Naive thymus-derived CD8-positive, alpha-beta T cell (primary cell): ENCODE measurements at regions not wholly inside any gene's neighbourhood (a gene's known extent, or its start where the extent isn't known, plus 50 kb on each side); places are given as distances from the start of the nearest gene placed in this dataset.
"Not testable (repeated sequence)": the region's sequence is repeated elsewhere in the genome, so short reads cannot be mapped to it uniquely, and the experiment has no call there.

Experiments used
- ATAC-seq, 2 donors: fragments of 150-1000 bp; cut with Tn5 transposase in 1 of 2; sonication (Bioruptor Pico), chemical (Tn5 transposase) in 1 of 2; 1 replicate in 1 of 2; 2 replicates in 1 of 2; pipeline ENCODE4 v1.10.0; 2021; ENCODE audit warnings: mild to moderate bottlenecking in 2 of 2, moderate library complexity in 2 of 2
- POLR2A ChIA-PET: fragments of 350-600 bp; sonication (Branson Sonifier 250); formaldehyde crosslinking; loops from one replicate; lab custom pipeline; 2021; ENCODE audit warnings: antibody characterized with exemption; lab: Charles Lee
- DNase-seq, 10 donors: peaks; one replicate each; pipeline versions ENCODE4 v3.0.0 to v3.0.0-alpha.2; 2020 to 2022
- H3K27ac Mint-ChIP-seq, 10 donors: one replicate each; pipeline ENCODE4 v1.8.0; 2020 to 2022; ENCODE audit warnings: mild to moderate bottlenecking in 10 of 10, mixed read lengths in 10 of 10, moderate library complexity in 4 of 10, inconsistent platforms in 1 of 10
- H3K27me3 Mint-ChIP-seq, 5 donors: one replicate each; pipeline ENCODE4 v1.8.0; 2021 to 2022; ENCODE audit warnings: mixed read lengths in 5 of 5
- H3K36me3 Mint-ChIP-seq, 3 donors: one replicate each; pipeline ENCODE4 v1.8.0; 2020 to 2022; ENCODE audit warnings: mixed read lengths in 3 of 3, mild to moderate bottlenecking in 2 of 3, inconsistent platforms in 1 of 3
- H3K4me1 Mint-ChIP-seq, 4 donors: one replicate each; pipeline ENCODE4 v1.8.0; 2021 to 2022; ENCODE audit warnings: mixed read lengths in 4 of 4
- H3K4me3 Mint-ChIP-seq, 10 donors: one replicate each; pipeline ENCODE4 v1.8.0; 2020 to 2022; ENCODE audit warnings: mild to moderate bottlenecking in 10 of 10, mixed read lengths in 10 of 10, moderate library complexity in 6 of 10, inconsistent platforms in 1 of 10
- H3K9me3 Mint-ChIP-seq, 9 donors: one replicate each; pipeline ENCODE4 v1.8.0; 2020 to 2022; ENCODE audit warnings: mixed read lengths in 9 of 9, mild to moderate bottlenecking in 3 of 9, inconsistent platforms in 1 of 9, moderate library complexity in 1 of 9

DNA sequence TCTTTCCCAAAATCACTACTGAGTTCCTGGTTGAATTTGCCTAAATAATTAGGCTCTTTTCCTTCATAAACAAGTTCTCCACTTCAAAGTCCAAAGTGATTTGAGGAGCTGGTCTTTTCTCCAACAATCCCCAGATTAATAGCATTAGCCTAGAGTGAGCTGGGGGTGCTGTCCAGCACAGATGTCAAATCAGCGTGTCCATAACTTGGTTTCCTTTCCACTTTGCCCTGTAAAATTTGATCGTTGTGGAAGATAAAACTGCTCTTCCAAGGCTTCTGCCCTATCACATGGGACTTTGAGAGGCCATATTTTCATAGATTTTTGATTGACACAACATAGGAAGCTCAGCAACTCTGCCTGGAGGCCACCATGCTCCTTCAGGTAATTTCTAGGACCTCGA lies 134.7 kb upstream of the RORB start:
- Mint-ChIP-seq H3K9me3 (peaks cover 0 to 6% (median 0%) of the 10 kb centered on the region in 9 donors), H3K4me3 (no peak overlapping the region), H3K27ac (no peak overlapping the region), H3K4me1 (no peaks in the 10 kb centered on the region), H3K27me3 (peaks cover 0 to 3% (median 0%) of the 10 kb centered on the region in 5 donors), H3K36me3 (peaks cover 0 to 4% (median 0%) of the 10 kb centered on the region in 3 donors)
- POLR2A ChIA-PET = no interaction called here
- no peak for ATAC-seq
- DNase-seq = no peak

DNA sequence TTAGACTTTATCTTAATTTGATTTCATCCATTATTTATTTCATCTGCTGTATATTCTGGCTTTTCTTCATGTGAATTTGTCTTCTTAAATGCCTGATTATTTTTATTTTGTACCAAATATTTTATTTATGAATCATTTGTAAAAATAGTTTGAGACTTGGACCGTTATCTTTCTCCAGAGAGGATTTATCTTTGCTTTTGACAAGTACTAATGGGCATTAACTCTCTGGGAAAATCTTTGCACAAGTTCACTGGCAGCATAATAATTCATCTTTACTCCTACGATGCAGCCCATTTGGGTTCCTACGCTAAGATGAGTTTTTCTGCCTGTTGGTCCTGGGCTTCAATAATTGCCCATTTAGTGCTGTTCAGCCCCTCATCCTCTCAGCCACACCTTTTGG lies 131.0 kb upstream of the RORB start:
- Mint-ChIP-seq H3K9me3 (peaks cover 0 to 9% (median 0%) of the 10 kb centered on the region in 9 donors), H3K36me3 (peaks cover 0 to 4% (median 0%) of the 10 kb centered on the region in 3 donors), H3K4me1 (no peaks in the 10 kb centered on the region), H3K27me3 (peaks cover 0 to 2% (median 0%) of the 10 kb centered on the region in 5 donors), H3K27ac (no peak overlapping the region), H3K4me3 (no peak overlapping the region)
- POLR2A ChIA-PET = no interaction called here
- no peak for ATAC-seq
- no peak for DNase-seq

DNA sequence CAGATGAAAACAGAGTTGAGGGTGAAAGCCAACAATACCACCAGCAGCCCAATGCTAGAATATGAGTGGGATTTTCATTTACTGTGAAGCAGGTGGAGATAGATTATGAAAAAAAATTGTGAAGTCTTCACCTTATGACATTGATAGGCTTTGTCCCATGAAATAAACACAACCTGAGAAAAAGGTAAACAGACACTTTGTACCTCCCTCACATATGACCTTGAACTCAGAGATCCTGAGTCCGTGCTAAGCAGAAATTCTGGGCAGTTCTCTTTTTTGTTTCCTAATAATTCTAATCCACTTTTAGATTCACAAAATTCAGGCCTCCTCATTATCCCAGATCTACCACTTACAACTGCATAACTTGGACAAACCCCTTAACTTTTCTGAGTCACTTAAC lies 127.3 kb upstream of the RORB start:
- no peaks in the 10 kb centered on the region for H3K4me1 Mint-ChIP-seq
- DNase-seq (no peak), ATAC-seq (no peak)
- H3K27ac Mint-ChIP-seq = no peak overlapping the region
- POLR2A ChIA-PET = no interaction called here
- peaks cover 0 to 4% (median 0%) of the 10 kb centered on the region in 3 donors for H3K36me3 Mint-ChIP-seq
- no peak overlapping the region for H3K4me3 Mint-ChIP-seq
- H3K27me3 Mint-ChIP-seq = peaks cover 0 to 2% (median 0%) of the 10 kb centered on the region in 5 donors
- H3K9me3 Mint-ChIP-seq = peaks cover 0 to 4% (median 0%) of the 10 kb centered on the region in 9 donors

DNA sequence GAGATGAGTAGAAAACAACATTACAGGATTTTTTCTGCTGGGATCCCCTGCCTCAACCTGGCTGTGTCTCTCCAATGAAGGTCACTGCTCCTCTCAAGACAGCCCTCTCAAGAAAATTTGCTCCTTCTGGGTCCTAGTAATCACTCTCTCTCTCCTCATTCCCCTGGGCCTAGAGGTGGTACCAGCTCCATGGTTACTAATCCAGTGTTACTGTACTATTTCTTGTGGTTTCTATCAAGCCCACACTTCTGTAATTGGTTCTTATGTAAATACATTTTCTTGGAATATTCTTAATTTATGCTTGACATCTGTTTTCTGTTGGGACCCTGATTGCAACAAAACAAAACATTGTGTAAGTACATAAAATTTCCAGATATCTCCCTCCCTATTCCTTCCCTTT lies 123.8 kb upstream of the RORB start:
- POLR2A ChIA-PET = no interaction called here
- ATAC-seq = no peak
- Mint-ChIP-seq H3K27me3 (peaks cover 0 to 1% (median 0%) of the 10 kb centered on the region in 5 donors), H3K4me3 (no peak overlapping the region), H3K27ac (no peak overlapping the region), H3K9me3 (peaks cover 0 to 4% (median 0%) of the 10 kb centered on the region in 9 donors), H3K36me3 (no peaks in the 10 kb centered on the region), H3K4me1 (no peaks in the 10 kb centered on the region)
- DNase-seq = no peak

DNA sequence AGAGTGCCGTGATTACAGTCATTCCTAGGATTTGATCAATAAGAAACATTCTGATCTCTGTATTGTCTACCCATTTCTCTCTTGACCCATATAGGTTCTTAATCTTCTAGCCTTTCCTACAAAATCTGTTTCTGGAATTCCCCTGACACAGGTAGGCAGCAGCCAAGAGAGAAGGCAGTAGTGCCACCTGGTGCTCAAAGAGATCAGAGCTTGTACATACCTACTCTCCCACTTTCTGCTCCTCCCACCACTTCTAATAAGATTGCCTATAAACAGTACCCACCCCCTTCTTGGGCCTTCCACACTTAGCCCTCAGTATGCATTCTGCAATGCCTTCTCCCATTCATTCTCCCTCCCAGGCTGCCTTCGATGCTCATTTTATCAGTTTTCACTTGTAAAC lies 117.4 kb upstream of the RORB start:
- Mint-ChIP-seq H3K27ac (no peak overlapping the region), H3K27me3 (peaks cover 0 to 1% (median 0%) of the 10 kb centered on the region in 5 donors), H3K4me3 (no peak overlapping the region), H3K9me3 (peaks cover 0 to 3% (median 0%) of the 10 kb centered on the region in 9 donors), H3K36me3 (no peaks in the 10 kb centered on the region), H3K4me1 (peaks cover 0 to 4% (median 0%) of the 10 kb centered on the region in 4 donors)
- ATAC-seq = no peak
- DNase-seq = peak in 2 of 10 donors; percentile 5 to 13
- POLR2A ChIA-PET = no interaction called here

DNA sequence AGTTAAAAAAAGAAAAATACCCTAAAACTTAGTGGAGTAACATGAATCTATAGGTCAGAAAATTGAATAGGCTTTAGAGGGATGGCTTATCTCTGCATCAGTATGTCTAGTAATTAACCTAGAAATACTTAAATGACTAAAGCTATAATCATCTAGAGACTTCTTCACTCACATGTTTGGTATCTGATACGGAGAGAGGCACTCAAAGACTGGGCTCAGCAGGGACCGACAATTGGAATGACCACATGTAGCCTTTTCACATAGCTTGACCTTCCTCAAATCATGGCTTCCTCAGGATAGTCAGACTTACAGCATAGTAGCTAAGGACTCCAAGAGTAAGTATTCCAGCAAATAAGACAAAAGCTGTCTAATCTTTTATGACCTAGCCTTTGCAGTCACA lies 105.3 kb upstream of the RORB start:
- Mint-ChIP-seq H3K4me3 (no peak overlapping the region), H3K27me3 (no peaks in the 10 kb centered on the region), H3K9me3 (peaks cover 0 to 3% (median 0%) of the 10 kb centered on the region in 9 donors), H3K36me3 (no peaks in the 10 kb centered on the region), H3K27ac (no peak overlapping the region), H3K4me1 (no peaks in the 10 kb centered on the region)
- ATAC-seq = no peak
- POLR2A ChIA-PET = no interaction called here
- no peak for DNase-seq

DNA sequence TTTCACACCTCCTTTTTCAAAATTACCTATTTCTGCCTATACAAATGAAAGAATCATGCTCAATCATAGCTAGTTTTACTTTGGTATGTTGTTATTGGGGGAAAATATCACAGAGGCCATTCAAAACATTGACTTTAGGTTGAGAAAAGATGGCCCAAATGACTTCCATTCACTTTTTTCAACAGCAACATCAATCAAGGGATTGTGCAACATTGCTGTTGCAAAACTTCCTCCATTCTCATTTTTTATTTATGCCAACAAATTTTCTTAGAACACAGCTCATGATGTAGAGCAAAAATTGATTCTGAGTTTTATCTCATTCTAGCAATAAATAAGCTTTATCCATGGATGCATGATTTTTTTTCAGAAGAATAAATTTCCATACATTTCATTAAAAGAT lies 93.6 kb upstream of the RORB start:
- no peak for ATAC-seq
- Mint-ChIP-seq H3K9me3 (peaks cover 8 to 36% (median 18%) of the 10 kb centered on the region in 9 donors), H3K4me1 (no peaks in the 10 kb centered on the region), H3K27me3 (peaks cover 0 to 5% (median 0%) of the 10 kb centered on the region in 5 donors), H3K36me3 (peaks cover 0 to 21% (median 0%) of the 10 kb centered on the region in 3 donors), H3K4me3 (no peak overlapping the region), H3K27ac (no peak overlapping the region)
- POLR2A ChIA-PET = no interaction called here
- DNase-seq = no peak

DNA sequence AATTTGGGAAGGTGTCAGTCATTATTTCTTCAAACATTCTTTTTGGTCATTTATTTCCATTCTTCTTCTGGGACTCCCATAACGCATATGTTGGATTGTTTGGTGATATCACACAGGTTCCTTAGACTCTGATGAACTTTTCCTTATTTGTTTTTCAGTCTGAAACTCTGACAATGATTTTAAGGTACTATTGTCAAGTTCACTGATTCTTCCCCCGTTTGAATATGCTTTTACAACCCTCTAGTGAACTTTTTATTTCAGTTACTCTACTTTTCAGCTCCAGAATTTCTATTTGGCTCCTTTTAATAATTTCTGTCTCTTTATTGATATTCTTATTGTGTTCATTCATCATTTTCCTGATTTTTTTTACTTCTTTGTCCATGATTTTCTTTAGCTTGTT lies 92.5 kb upstream of the RORB start:
- no peak for ATAC-seq
- H3K27ac Mint-ChIP-seq = no peak overlapping the region
- no peak overlapping the region for H3K4me3 Mint-ChIP-seq
- H3K36me3 Mint-ChIP-seq = peaks cover 0 to 21% (median 0%) of the 10 kb centered on the region in 3 donors
- POLR2A ChIA-PET = no interaction called here
- H3K9me3 Mint-ChIP-seq = peaks cover 8 to 33% (median 18%) of the 10 kb centered on the region in 9 donors
- H3K27me3 Mint-ChIP-seq = peaks cover 0 to 5% (median 0%) of the 10 kb centered on the region in 5 donors
- DNase-seq = no peak
- no peaks in the 10 kb centered on the region for H3K4me1 Mint-ChIP-seq

DNA sequence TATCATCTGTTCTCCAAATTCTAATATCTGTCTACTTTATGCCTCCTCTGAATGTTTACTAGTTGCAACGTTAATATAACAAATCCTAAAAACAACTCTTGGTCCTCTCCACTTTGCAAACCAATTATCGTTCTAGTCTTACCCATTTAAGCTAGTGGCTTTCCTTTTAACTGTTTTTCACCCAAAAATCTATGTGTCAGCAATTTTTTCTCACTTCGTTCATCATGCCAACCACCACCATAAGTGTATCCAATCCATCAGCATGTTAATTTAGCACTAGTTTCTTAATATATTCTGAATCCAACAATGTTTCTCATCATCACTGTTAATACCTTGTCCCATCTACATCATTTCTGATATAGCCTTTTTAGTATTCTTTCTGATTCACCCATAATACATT lies 90.0 kb upstream of the RORB start:
- no peak overlapping the region for H3K4me3 Mint-ChIP-seq
- DNase-seq (no peak), ATAC-seq (no peak)
- no peak overlapping the region for H3K27ac Mint-ChIP-seq
- H3K4me1 Mint-ChIP-seq = no peaks in the 10 kb centered on the region
- peaks cover 0 to 21% (median 0%) of the 10 kb centered on the region in 3 donors for H3K36me3 Mint-ChIP-seq
- POLR2A ChIA-PET = no interaction called here
- peaks cover 8 to 33% (median 18%) of the 10 kb centered on the region in 9 donors for H3K9me3 Mint-ChIP-seq
- peaks cover 0 to 5% (median 0%) of the 10 kb centered on the region in 5 donors for H3K27me3 Mint-ChIP-seq

DNA sequence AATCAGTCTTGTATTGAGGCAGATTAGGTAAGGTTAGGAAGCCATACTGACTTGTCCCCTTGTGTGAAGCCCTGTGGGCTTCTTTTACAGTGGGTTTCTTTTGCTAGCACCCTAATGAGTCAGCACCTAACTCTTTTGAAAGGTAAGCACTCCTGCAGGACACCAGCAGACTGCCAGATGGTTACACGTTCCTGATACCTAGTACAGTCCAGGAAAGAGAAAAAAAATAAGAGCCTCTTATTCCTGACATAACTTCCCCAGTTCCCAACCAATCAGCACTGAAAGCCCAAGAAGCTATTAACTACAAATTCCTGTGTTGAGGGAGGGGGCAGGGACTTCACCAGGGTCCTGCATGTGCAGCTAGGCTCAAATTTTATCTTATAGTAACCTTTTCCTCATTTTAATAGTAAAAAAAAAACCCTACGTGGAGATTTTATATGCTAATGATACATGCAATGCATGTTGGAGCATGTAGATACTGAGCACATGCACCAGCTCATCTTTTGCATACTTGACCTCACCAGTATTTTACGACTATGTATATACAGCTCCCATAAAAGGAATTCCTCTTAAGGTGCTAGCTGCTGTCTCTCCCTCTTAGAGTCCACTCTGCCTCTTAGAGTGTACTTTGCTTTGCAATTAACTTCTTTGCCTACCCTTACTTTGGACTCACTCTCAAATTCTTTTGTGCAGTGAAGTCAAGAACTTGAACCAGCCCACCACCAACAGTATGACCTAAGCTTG lies 84.7 kb upstream of the RORB start:
- ATAC-seq = no peak
- Mint-ChIP-seq H3K4me1 (no peaks in the 10 kb centered on the region), H3K27ac (no peak overlapping the region), H3K27me3 (peaks cover 0 to 5% (median 0%) of the 10 kb centered on the region in 5 donors), H3K4me3 (no peak overlapping the region), H3K9me3 (peaks cover 0 to 7% (median 0%) of the 10 kb centered on the region in 9 donors), H3K36me3 (no peaks in the 10 kb centered on the region)
- no peak for DNase-seq
- POLR2A ChIA-PET = no interaction called here

DNA sequence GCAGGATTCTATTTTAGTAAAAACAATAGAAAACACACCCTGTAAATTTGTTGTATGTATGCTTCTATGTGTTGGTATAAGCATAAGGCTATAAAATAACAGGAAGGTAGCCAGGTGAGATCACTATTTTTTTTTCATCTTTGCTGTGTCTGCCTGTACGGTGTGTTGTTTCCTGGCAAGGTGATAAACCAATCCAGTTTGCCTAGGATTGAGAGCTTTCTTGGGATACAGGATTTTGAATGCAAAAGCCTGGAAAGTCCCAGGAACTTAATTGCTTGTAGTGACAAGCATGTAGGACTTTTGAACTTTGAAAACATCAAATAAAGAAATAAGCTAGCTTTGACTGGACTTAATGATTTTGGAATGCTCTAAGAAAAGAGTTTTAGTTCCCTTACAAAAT lies 83.3 kb upstream of the RORB start:
- POLR2A ChIA-PET = no interaction called here
- Mint-ChIP-seq H3K4me1 (no peaks in the 10 kb centered on the region), H3K27ac (no peak overlapping the region), H3K36me3 (no peaks in the 10 kb centered on the region), H3K9me3 (peaks cover 0 to 3% (median 0%) of the 10 kb centered on the region in 9 donors), H3K27me3 (no peaks in the 10 kb centered on the region), H3K4me3 (no peak overlapping the region)
- DNase-seq (no peak), ATAC-seq (no peak)

DNA sequence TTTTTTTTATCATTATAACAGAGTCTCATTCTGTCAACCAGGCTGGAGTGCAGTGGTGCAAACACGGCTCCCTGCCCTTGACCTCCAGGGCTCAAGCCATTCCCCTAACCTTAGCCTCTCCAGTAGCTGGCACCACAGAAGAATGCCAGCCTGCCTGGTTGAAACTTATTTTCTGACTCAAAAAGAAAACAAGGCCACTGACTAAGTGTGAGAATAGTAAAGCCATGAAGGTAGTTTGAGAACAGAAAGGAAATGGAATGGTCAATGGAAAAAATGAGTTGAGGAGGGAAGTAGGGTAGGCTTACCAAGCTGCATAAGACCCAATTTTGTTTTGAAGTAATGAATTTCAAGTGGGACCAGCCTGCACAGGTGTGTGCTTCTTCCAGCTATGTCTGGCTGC lies 82.8 kb upstream of the RORB start:
- Mint-ChIP-seq H3K27me3 (no peaks in the 10 kb centered on the region), H3K4me1 (no peaks in the 10 kb centered on the region), H3K27ac (no peak overlapping the region), H3K9me3 (peaks cover 0 to 3% (median 0%) of the 10 kb centered on the region in 9 donors), H3K36me3 (no peaks in the 10 kb centered on the region), H3K4me3 (no peak overlapping the region)
- POLR2A ChIA-PET = no interaction called here
- ATAC-seq (no peak), DNase-seq (no peak)

DNA sequence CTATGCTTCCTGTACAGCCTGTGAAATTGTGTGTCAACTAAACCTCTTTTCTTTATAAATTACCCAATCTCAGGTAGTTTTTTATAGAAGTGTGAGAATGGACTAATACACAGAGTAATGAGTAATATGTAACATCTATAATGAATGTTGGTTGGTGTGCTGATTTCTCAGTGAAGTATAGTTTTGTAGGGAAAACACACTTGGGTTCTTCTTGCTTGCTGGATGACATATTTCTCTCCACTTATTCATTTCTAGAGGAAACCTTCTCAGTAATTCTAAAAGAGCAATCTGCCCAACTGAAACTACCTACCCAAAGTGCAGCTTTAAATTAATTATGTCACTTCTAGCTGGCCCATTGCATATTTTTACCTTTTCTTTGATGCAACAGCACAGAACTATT lies 81.1 kb upstream of the RORB start:
- H3K36me3 Mint-ChIP-seq = no peaks in the 10 kb centered on the region
- H3K27ac Mint-ChIP-seq = no peak overlapping the region
- H3K9me3 Mint-ChIP-seq = peaks cover 0 to 3% (median 0%) of the 10 kb centered on the region in 9 donors
- DNase-seq = no peak
- ATAC-seq = no peak
- POLR2A ChIA-PET = no interaction called here
- no peak overlapping the region for H3K4me3 Mint-ChIP-seq
- no peaks in the 10 kb centered on the region for H3K4me1 Mint-ChIP-seq
- no peaks in the 10 kb centered on the region for H3K27me3 Mint-ChIP-seq

DNA sequence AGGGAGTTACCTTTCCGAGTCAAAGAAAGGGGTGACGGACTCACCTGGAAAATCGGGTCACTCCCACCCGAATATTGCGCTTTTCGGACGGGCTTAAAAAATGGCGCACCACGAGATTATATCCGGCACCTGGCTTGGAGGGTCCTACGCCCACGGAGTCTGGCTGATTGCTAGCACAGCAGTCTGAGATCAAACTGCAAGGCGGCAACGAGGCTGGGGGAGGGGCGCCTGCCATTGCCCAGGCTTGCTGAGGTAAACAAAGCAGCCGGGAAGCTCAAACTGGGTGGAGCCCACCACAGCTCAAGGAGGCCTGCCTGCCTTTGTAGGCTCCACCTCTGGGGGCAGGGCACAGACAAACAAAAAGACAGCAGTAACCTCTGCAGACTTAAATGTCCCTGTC lies 72.6 kb upstream of the RORB start:
- ATAC-seq, H3K9me3 Mint-ChIP-seq, H3K27me3 Mint-ChIP-seq, POLR2A ChIA-PET, H3K27ac Mint-ChIP-seq, DNase-seq, H3K36me3 Mint-ChIP-seq, H3K4me1 Mint-ChIP-seq, H3K4me3 Mint-ChIP-seq: not testable (repeated sequence)
